HG02571 (cell line): ENCODE measurements at regions not wholly inside any gene's neighbourhood (a gene's known extent, or its start where the extent isn't known, plus 50 kb on each side); places are given as distances from the start of the nearest gene placed in this dataset.

Experiments
- ATAC-seq: cut with Tn5 transposase; IDR thresholded peaks from one replicate; pipeline ENCODE4 v1.9.1; 2021; ENCODE audit warnings: mild to moderate bottlenecking, moderate library complexity; ENCODE audit not compliant: unreplicated experiment

- ATAC-seq: no peak
These were observed 182.5 kb downstream of the TMX3 start for GRCh38 chr18:68532328-68532885.

GRCh38 chr18:68525091-68525490 lies 189.8 kb downstream of the TMX3 start:
- no peak for ATAC-seq

DNA sequence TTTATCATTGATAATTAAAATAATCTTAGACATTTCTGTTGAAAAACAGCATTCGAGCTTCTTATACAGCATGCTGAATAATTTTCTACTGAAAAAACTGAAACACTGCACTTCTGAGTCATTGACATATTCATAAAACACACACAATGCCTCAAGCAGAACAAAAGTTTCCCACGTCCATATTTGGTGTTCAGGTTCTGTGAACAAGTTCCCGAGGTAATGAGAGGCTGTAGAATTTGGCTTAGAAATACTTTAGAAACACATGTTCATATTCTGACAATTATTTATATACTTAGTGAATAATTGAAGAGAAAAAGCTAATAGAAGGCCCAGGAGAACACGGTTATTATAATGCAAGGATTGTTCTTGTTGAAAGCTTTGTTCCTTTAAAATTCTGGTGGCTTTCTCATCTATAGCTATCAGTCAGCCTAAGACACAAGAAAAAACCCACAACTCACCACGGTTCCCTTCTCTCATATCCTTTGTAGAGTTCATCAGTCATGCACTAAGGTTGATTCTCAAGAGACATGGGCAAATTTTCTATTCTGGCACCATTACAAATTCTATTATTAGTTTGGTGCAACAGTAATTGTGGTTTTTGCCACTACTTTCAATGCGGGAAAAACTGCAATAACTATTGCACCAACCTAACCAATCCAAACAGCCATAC lies 194.4 kb downstream of the TMX3 start:
- no peak for ATAC-seq

DNA sequence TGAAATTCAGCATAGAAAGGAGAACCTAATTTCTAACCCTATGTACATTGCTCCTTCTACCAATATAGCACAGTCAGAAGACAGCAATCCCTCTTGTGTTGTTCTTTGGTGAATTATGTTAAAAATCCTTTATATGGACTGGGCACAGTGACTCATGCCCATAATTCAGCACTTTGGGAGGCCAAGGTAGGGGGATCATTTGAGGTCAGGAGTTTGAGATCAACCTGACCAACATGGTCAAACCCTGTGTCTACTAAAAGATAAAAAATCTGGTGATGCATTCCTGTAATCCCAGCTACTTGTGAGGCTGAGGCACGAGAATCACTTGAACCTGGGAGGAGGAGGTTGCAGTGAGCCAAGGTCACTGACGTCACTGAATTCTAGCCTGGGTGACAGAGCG lies 195.6 kb downstream of the TMX3 start:
- ATAC-seq: no peak

DNA sequence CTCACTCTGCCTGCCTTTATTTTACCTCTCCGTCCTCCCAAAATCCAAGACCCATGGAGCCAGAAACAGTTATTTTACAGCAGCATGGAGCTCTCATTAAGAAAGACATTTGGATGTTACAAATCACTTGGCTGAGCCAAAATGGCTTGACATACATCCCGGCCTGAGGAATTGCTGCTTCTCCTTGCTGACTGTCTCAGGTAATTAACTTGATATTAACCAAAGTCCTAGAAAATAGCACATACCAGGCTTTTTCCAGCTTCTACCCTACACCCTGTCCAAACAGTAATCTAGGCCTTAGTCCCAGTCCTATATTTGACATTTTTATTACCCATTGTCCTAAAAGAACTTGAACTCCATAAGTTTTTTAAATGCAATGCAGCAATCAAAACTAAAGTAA lies 205.0 kb downstream of the TMX3 start:
- no peak for ATAC-seq

DNA sequence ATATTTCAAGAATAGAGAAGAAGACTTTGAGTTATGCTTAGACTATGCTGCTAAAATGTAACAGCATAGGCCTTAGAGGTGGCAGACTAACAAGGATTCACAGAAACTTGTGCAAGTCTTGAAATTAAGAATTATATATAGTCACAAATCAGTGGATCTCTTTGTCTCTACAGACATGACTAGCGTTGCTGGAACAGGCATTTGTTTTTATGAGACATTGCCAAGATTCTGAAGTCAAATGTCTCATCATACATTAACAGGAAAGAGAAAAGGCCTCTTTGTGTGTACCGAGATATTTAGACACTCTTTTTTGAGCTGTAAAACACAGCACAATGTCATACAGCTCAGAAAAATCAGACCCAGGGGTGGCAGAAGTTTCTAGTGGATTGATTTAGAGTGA lies 207.1 kb downstream of the TMX3 start:
- no peak for ATAC-seq

DNA sequence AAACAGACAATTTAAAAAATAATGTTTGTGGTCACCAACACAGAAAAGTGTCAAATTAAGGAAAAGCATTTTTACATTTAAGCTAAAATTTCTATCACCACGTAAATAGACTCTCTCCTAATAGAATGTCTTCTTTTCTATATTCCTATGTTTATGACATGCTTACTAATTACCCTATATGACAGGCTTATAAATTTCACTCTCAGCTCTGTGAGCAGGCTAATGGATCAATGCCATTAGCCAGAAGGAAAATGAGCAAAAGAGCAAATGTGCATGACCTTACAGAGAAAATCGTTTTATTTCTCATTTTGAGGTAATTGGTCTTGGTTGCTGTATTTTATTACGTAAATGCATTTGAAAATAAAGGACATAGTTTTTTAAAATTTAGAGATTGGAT lies 209.7 kb downstream of the TMX3 start:
- ATAC-seq: no peak

GRCh38 chr18:68504441-68505177 lies 210.3 kb downstream of the TMX3 start:
- no peak for ATAC-seq

DNA sequence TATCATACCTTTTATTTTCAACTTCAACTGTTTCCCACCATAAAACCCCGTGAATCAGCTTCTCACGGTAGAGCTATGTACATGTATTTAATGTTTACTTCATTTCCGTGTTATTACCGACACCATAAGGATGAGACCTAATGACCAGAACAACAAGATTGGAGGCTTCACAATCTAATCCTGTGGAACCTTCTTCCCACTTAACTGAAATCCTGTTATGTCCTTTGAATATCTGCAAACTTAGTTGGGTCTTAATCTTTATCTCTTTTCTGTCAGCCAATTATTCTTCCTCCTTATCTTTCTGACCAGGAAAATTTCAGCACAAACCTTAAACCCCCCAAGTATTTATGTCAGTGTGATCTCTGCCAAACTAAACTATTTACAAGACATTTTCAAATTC lies 214.4 kb downstream of the TMX3 start:
- no peak for ATAC-seq

DNA sequence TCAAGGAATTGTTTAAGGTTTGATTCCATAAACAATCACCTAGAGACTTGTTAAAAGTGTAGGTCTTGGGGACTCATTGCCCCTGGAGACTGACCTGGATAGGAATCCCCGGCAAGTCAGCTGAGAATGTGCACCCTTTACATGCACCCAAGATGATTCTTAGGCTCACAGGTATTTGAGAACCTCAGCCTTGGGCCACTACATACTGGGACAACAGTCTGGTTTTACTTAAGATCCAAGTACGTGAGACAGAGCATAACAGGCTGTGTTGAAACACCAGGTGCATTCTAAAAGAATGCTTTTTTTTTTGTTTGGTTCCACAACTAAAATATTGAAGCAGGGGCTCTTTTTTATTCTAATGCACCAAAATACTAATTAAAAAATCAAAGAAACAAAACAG lies 215.8 kb downstream of the TMX3 start:
- no peak for ATAC-seq

DNA sequence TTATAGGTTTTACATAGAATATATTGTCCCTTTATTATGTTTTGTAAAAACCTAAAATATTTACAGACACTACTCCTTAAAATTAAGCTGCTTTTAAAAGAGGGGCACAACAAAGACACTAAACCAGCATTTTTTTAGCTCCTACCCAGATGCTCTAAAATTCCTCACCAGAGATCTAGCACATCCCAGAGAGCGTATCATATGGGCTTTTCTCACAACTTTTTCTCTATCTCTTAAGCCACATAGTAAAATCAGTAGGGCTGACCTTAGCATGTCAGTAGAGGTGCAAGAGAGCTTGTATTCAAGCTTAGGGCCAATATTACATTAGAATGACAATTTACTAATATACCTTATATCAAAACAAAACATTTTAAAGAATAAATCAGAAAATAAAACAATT lies 216.3 kb downstream of the TMX3 start:
- no peak for ATAC-seq

DNA sequence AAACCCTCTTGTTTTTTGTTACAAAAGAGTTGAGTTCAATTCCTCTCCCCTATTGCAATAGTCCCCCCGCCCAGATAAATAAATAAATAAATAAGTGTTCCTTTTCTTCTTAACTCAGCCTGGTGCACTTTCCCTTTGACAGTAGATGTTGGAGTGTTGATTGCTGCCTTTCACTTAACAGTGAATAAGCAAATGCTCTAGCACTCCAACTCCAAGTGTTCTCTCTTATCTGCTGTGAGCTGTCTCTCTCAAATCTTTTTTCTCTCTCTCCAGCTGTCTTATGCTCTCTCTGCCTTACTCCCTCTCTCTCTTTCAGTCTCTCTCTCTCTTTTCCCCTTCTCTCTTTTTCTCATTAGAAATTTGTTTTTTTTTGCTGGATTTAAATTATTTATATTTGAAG lies 216.7 kb downstream of the TMX3 start:
- no peak for ATAC-seq

- no peak for ATAC-seq
These were observed 219.9 kb downstream of the TMX3 start for GRCh38 chr18:68494802-68495581.

GRCh38 chr18:68489013-68489792 lies 225.7 kb downstream of the TMX3 start:
- ATAC-seq: no peak

DNA sequence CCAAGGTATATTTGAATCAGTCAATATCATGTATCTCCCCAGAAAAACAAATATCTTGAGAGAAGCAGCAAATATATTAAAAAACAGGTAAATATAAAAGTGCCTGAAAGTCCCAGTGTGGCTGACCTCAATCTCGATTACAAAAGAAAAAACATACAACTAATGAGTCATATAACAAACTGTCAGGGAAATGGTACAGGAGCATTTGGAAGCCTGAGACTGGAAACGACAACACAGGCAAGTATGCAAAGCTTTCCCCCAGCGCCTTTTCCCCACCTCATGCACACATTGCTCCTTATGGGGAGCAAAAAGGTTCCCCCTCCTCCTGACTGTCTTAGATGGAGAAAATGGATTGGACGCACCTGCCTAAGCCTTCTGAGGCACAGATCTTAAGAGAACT lies 230.7 kb downstream of the TMX3 start:
- ATAC-seq: no peak

DNA sequence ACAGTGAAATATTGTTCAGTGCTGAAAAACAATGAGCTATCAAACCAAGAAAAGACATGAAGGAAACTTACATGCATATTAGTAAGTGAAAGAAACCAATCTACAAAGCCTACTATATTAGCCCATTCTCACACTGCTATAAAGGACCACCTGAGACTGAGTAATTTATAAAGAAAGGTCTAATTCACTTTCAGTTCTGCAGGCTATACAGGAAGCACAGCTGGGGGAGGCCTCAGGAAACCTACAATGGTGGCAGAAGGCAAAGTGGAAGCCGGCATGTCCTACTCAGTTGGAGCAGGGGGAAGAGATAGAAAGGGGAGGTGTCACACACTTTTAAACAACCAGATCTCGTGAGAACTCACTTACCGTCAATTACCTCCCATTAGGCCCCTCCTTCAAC lies 232.1 kb downstream of the TMX3 start:
- no peak for ATAC-seq

DNA sequence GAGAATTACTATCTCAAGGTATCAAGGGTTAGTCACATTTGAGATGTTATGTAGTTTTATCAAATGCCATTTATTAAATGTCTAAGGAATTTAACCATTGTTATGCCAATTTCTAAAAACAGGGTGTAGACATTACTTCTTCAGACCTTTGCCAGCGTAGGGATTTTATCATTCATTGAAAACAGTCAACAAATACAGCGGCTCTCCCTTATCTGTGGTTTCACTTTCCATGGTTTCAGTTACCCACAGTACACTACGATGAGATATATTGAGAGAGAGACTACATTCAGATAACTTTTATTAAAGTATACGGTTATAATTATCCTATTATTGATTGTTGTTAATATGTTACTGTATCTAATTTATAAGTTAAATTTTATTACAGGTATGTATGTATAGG lies 234.7 kb downstream of the TMX3 start:
- no peak for ATAC-seq

DNA sequence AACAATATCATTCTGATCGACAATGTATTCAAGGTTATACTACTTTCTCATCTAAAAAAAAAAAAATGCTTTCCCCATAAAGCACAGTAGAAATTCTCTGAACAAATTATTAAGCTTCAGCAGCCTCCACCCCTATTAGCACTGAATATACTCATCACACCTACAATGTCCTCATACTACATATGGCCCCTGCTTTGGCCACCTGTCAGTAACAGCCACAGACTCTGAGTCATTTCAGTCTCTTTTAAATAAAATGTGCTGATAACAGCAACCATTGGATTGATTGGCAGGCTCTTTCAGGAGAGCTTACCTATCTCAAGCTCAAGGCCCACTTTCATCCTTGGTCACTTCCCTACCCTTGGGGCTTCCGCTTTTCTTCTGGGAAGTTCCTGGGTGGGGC lies 236.7 kb downstream of the TMX3 start:
- ATAC-seq: no peak

GRCh38 chr18:68475883-68476282 lies 239.0 kb downstream of the TMX3 start:
- no peak for ATAC-seq

DNA sequence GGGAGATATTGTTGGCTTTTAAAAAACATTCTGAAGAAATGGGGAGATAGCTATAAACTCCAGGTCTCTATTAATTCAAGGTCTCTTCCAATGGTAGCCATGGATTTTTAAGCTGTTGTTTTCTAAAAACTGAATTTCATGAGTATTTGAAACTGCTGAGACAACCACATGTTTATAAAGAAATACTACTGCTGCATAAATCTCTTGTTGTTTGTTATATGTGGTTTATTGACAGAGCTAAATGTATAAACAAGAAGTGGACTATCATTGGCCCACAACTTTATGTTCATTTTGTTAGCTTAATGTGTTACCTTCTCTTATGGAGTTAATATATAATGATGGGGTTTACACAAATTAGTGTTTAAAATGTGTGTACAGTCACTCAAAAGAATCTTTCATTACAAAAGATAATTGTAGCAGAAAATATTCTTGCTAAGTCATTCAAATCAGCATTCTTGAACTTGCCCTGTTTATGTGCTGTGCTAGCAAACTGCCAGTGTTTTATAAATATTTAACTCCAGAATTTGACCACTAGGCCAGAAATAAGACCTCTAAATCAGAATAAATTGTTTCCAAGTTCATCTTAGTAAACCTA lies 242.1 kb downstream of the TMX3 start:
- ATAC-seq: no peak
